ENCODE measurements at regions not wholly inside any gene's neighbourhood (a gene's known extent, or its start where the extent isn't known, plus 50 kb on each side); places are given as distances from the start of the nearest gene placed in this dataset.

- no peaks in the 10 kb centered on the region for H3K36me3 ChIP-seq
- H3K4me1 ChIP-seq (ENCODE audit: control insufficient read depth in 1 of 2, low read depth in 2 of 2): no peaks in the 10 kb centered on the region
- no peaks in the 10 kb centered on the region for H3K9me3 ChIP-seq
- no peak overlapping the region for H3K4me3 ChIP-seq
- ATAC-seq (ENCODE audit: insufficient number of reproducible peaks, low FRiP score, low read depth) (no peak), DNase-seq (ENCODE audit: low spot score) (no peak)
- no peak overlapping the region for H3K27ac ChIP-seq
- no peak for TF ChIP-seq CTCF (IDR thresholded peaks at IDR 0.05)
- H3K27me3 ChIP-seq (replicated peaks; ENCODE audit: insufficient read depth): no peaks in the 10 kb centered on the region
These were observed 903.8 kb upstream of the RBFOX1 start for GRCh38 chr16:6428861-6429260.

- no peak for TF ChIP-seq CTCF (IDR thresholded peaks at IDR 0.05)
- H3K4me3 ChIP-seq: no peak overlapping the region
- H3K27ac ChIP-seq: no peak overlapping the region
- H3K36me3 ChIP-seq: no peaks in the 10 kb centered on the region
- no peak for DNase-seq (ENCODE audit: low spot score)
- H3K4me1 ChIP-seq (ENCODE audit: control insufficient read depth in 1 of 2, low read depth in 2 of 2): no peaks in the 10 kb centered on the region
- ATAC-seq (ENCODE audit: insufficient number of reproducible peaks, low FRiP score, low read depth): no peak
- H3K9me3 ChIP-seq: no peaks in the 10 kb centered on the region
- no peaks in the 10 kb centered on the region for H3K27me3 ChIP-seq (replicated peaks; ENCODE audit: insufficient read depth)
These were observed 905.0 kb upstream of the RBFOX1 start for GRCh38 chr16:6427621-6428020.

- H3K36me3 ChIP-seq: no peaks in the 10 kb centered on the region
- DNase-seq (ENCODE audit: low spot score): no peak
- no peaks in the 10 kb centered on the region for H3K4me1 ChIP-seq (ENCODE audit: control insufficient read depth in 1 of 2, low read depth in 2 of 2)
- ATAC-seq (ENCODE audit: insufficient number of reproducible peaks, low FRiP score, low read depth): no peak
- H3K27ac ChIP-seq: no peak overlapping the region
- H3K4me3 ChIP-seq: no peak overlapping the region
- no peaks in the 10 kb centered on the region for H3K27me3 ChIP-seq (replicated peaks; ENCODE audit: insufficient read depth)
- H3K9me3 ChIP-seq: no peaks in the 10 kb centered on the region
- no peak for TF ChIP-seq CTCF (IDR thresholded peaks at IDR 0.05)
These were observed 925.0 kb upstream of the RBFOX1 start for GRCh38 chr16:6407596-6407995.

DNA sequence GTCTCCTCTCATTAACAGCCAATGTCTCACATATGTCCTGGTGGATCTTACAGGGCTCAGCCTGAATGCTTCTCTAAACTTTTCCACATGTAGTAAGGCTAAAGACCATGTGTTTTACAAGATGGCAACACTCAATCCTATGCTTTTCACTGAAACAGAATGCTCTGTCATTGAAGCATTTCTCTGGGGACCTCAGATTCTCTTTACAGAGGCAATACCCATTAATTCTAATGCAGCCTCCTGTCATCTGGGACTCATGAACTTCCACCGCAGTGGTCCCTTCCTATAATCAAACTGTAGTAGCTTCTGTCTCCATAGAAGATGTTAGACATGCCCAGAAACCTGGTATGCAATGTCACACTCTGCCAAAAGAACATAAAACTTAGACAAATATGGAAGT lies 926.6 kb upstream of the RBFOX1 start:
- no peak overlapping the region for H3K27ac ChIP-seq
- H3K36me3 ChIP-seq: no peaks in the 10 kb centered on the region
- no peaks in the 10 kb centered on the region for H3K9me3 ChIP-seq
- no peaks in the 10 kb centered on the region for H3K27me3 ChIP-seq (replicated peaks; ENCODE audit: insufficient read depth)
- DNase-seq (ENCODE audit: low spot score) (no peak), ATAC-seq (ENCODE audit: insufficient number of reproducible peaks, low FRiP score, low read depth) (no peak)
- TF ChIP-seq CTCF (IDR thresholded peaks at IDR 0.05): no peak
- no peaks in the 10 kb centered on the region for H3K4me1 ChIP-seq (ENCODE audit: control insufficient read depth in 1 of 2, low read depth in 2 of 2)
- no peak overlapping the region for H3K4me3 ChIP-seq

GRCh38 chr16:6382924-6383459 lies 949.7 kb upstream of the RBFOX1 start:
- Histone ChIP-seq H3K4me1 (ENCODE audit: control insufficient read depth in 1 of 2, low read depth in 2 of 2) (no peaks in the 10 kb centered on the region), H3K27ac (no peak overlapping the region), H3K9me3 (no peaks in the 10 kb centered on the region), H3K4me3 (no peak overlapping the region), H3K36me3 (no peaks in the 10 kb centered on the region), H3K27me3 (replicated peaks; ENCODE audit: insufficient read depth) (no peaks in the 10 kb centered on the region)
- no peak for ATAC-seq (ENCODE audit: insufficient number of reproducible peaks, low FRiP score, low read depth)
- no peak for DNase-seq (ENCODE audit: low spot score)
- no peak for TF ChIP-seq CTCF (IDR thresholded peaks at IDR 0.05)

Measured in thoracic aorta (tissue), 2 donors.